Tibial nerve (tissue), 4 donors: ENCODE measurements at regions not wholly inside any gene's neighbourhood (a gene's known extent, or its start where the extent isn't known, plus 50 kb on each side); places are given as distances from the start of the nearest gene placed in this dataset.

Source experiments
- CTCF ChIP-seq, 5 experiments: fragments of 200-600 bp in 3 of 5; fragments of 450-650 bp in 2 of 5; sonication (generic) in 3 of 5; IDR thresholded peaks; one replicate each; pipeline ENCODE4 v1.5.1; 2016 to 2019; ENCODE audit warnings: antibody characterized with exemption in 5 of 5, mild to moderate bottlenecking in 3 of 5, moderate library complexity in 2 of 5
- EP300 ChIP-seq, 2 donors: sonication (generic); formaldehyde crosslinking; IDR thresholded peaks; one replicate each; pipeline ENCODE4 v1.6.1; 2017; ENCODE audit warnings: antibody characterized with exemption in 2 of 2, mild to moderate bottlenecking in 1 of 2
- POLR2A ChIP-seq, 2 donors: fragments of 450-650 bp; IDR thresholded peaks; one replicate each; pipeline ENCODE4 v1.6.1; 2017; ENCODE audit warnings: antibody characterized with exemption in 2 of 2, mild to moderate bottlenecking in 2 of 2, moderate library complexity in 2 of 2

- TF ChIP-seq CTCF (IDR thresholded peaks at IDR 0.05) (no peak), POLR2A (IDR thresholded peaks at IDR 0.05) (no peak), EP300 (IDR thresholded peaks at IDR 0.05) (no peak)
These were observed 2384.8 kb upstream of the ACO1 start for GRCh38 chr9:29999645-30000044.
